GM21737 (cell line): ENCODE measurements at regions not wholly inside any gene's neighbourhood (a gene's known extent, or its start where the extent isn't known, plus 50 kb on each side); places are given as distances from the start of the nearest gene placed in this dataset.
"Not testable (repeated sequence)": the region's sequence is repeated elsewhere in the genome, so short reads cannot be mapped to it uniquely, and the experiment has no call there.

Source experiments
- ATAC-seq: cut with Tn5 transposase; IDR thresholded peaks from one replicate; pipeline ENCODE4 v1.9.1; 2021; ENCODE audit warnings: mild to moderate bottlenecking, moderate library complexity; ENCODE audit not compliant: unreplicated experiment

DNA sequence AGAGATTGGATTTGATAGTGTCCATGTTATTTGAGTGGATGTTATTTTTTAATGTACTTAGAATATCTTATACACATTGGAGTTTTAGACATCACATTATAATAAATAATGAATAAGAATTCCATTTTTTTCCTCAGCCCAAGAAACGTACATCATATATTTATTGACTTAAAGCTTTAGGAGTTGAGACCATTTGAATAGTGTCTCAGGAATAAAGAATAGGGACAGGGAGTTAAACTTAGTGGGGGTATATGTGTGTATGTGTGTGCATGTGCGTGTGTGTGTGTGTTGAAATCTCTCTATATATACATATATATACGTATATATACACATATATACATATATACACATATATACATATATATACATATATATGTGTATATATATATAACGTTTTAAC, 542.9 kb upstream of the CHD1 start:
- ATAC-seq = not testable (repeated sequence)

DNA sequence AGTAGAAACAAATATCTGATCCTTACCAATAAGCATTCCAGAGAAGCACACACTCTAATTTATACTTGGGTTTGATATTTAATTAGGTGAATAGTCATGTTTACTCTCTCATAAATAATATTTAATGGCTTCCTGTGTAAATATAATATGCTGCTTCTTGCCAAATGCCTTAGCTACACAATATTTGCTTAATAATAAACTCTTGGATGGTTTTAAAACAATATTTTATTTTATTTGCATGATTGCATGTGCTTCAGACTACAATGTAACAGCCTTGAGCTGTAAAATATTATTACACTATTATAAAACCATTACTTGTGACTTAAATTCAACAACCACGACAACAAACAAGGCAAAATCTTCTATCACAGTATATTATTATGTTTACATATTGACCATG, 542.4 kb upstream of the CHD1 start:
- ATAC-seq = not testable (repeated sequence)

- not testable (repeated sequence) for ATAC-seq
These were observed 541.8 kb upstream of the CHD1 start for GRCh38 chr5:99470636-99471035.

GRCh38 chr5:99460701-99461100, 531.9 kb upstream of the CHD1 start:
- ATAC-seq = no peak

DNA sequence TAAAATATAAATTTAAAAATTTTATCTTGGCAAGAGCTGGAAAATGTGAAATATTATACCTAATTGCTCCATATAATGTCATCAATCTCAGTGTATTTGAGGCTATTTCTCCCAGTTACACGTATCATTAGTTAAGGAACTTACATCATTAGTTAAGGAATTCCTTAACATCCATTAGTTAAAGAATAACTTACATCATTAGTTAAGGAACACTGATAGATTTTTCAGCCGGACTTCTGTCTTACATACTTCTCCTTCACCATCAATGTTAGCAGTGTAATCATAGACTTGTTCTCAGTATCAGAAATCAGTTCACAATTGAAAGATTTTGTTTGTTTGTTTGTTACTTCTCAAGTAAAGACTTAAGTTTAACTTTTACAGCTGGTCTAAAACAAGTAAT, 524.4 kb upstream of the CHD1 start:
- ATAC-seq = no peak

DNA sequence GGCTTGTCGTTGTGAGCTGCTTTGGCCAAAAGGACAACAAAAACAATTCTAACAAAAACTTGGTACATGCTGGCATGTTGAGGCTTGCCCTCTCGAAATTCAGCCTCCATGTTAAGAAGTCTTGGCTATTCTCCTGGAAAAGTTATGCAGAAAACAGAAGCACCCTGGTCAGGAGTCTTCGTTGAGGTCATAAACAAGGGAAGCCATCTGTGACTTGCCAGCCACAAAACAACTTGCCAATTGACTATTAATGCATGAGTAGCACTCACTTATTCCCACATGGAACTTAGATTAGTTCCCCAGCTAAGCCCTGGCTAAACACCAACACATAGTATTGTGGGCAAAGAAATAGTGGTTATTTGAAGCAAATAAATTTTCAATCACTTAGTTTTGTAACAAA, 521.0 kb upstream of the CHD1 start:
- no peak for ATAC-seq

GRCh38 chr5:99445805-99446204, 517.0 kb upstream of the CHD1 start:
- ATAC-seq = no peak

DNA sequence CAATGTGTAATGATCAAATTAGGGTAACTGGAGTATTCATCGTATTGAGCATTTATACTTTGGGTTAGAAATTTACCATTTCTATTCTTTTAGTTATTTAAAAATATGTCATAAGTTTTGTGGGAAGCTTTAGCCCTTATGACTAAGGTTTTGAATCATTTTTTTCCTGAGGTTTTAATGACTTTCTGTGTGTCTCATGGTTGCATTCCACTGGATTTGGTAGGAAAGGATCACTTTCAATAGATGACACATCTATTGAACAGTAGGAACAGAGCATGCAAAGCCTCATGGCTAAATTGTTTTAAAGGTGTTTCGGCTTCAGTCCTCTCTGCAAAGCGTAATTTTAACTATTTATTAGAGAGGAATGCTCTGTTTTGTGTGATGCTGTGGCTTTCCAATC, 512.4 kb upstream of the CHD1 start:
- no peak for ATAC-seq

DNA sequence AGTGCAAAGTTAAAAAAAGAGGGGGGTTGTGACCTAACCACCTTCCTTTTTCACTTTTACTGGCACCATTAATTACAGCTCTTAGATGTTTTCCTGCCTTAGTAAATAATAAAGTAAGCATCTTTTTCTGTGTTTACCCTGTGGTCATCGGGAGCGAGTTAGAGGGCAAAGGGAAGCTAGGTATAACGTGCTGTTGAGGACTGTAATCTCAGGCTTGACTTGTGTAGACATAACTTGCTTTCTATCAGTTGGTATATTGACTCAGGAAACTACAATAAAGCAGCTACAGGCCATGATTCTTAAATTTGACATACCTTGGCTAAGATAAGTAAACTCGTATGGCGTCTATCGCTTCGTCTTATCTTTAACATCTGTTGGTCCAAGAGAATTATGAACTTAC, 509.8 kb upstream of the CHD1 start:
- no peak for ATAC-seq

GRCh38 chr5:99437986-99438385, 509.2 kb upstream of the CHD1 start:
- ATAC-seq = no peak

GRCh38 chr5:99423396-99423795, 494.6 kb upstream of the CHD1 start:
- ATAC-seq = not testable (repeated sequence)

DNA sequence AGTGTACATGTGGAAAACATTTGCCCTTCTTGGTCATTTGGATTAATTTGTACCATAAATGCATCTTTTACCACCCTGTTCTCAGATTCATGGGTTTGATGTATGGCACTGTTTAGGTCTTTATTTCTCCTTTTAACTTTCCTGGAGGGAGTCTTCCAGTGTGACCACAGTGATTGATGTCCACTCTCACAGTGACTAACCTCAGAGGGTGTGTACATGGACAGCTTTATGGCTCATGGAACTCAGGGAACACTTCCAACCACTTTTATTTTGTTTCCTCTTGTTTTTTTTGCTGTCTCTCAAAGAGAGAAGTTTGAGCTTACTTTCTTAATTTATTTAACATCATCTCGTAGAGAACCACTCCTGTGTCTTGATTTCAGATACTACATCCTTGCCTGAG, 489.8 kb upstream of the CHD1 start:
- ATAC-seq = not testable (repeated sequence)

- ATAC-seq = not testable (repeated sequence)
These were observed 481.6 kb upstream of the CHD1 start for GRCh38 chr5:99410386-99410785.

DNA sequence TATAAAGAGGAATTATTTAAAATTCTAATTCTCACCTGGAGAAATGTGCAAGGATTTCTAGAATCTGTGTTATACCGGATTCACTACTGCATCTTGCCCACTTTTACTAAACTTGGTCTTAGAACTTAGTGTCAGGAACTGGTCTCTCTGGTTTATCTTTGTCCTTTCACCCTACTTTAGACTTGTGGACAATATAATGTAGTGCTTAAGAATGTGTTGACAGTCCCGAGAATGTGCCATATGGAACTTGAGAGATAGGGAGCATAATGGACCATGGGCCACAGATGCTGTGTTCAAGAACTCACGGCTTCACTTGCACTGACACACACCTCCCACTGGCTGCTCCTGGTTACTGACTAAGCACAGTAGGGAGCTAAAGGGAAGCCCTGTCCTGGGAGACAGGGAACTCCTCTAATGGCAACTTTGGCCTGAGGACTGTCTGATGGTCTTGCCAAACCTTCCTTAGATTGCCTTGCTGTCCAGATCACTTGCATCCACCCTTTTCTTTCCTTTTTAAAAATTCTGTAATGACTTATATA, 476.0 kb upstream of the CHD1 start:
- ATAC-seq = not testable (repeated sequence)

DNA sequence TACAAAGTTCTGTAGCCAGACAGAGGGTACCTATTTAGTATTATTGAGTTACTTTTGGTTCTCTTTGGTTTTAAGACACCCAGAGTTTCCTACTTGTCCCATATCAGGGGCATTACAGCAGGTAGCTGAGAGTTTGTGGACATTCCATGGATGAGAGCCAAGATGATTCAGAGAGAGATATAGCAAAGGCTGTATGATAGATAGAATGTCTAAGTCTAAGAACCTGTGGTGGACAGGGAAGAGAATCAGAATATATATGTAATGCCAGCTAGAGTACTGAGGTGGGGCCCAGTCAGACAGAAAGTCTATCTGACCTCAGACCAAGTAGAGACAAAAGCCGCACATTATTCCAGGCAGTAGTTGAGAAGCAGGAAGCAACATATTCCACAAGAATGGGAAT, 471.8 kb upstream of the CHD1 start:
- not testable (repeated sequence) for ATAC-seq

GRCh38 chr5:99398976-99399375, 470.2 kb upstream of the CHD1 start:
- no peak for ATAC-seq

DNA sequence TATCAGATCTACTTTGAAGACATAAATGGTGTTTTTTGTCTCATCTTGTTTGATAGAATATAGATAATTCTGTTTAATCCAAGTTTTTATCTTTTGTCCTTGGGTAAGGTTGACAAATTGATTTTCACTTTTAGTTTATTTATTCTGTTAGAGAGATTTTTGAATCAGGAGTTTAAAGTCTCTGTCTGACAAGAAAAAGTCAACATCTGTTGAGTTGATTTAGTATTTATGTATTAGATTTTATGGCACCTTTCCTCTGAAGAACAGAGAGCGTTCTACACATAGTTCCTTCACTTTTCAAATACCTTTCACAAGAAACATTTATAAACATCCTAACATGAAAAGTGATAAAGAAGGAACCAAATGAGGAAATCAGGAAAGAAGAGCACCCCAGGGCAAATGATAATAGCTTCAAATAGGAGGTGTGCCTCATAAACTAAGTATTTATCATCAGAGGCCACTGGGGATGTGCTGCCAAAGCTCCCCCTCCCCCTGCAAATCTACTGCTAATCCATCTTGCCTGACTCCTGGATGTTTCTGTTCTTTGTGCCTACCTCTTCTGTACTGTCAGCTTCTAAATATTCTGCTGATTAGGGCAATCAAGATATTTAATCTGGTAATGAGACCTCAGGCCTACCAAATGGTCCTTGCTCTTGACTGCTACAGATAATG, 457.7 kb upstream of the CHD1 start:
- ATAC-seq = no peak

DNA sequence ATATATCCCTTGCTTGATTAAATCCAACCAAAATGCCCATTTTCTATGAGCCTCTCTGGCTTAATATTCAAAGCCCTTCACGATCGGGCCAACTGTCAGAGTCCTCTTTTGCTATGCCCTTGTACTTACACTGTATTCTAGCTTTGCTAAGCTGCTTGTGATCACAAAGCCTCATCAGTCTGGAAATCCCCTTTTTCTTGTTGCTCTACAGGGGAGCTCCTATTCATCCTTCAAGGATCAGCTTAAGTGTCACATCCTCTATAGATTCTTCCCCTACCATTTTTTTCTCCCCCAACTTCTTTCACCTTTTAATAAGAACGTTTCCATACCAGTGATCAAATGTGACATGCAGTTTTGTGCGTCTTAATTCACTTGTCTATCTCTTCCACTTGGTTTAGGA, 450.4 kb upstream of the CHD1 start:
- no peak for ATAC-seq

- no peak for ATAC-seq
These were observed 449.6 kb upstream of the CHD1 start for GRCh38 chr5:99378443-99378842.

DNA sequence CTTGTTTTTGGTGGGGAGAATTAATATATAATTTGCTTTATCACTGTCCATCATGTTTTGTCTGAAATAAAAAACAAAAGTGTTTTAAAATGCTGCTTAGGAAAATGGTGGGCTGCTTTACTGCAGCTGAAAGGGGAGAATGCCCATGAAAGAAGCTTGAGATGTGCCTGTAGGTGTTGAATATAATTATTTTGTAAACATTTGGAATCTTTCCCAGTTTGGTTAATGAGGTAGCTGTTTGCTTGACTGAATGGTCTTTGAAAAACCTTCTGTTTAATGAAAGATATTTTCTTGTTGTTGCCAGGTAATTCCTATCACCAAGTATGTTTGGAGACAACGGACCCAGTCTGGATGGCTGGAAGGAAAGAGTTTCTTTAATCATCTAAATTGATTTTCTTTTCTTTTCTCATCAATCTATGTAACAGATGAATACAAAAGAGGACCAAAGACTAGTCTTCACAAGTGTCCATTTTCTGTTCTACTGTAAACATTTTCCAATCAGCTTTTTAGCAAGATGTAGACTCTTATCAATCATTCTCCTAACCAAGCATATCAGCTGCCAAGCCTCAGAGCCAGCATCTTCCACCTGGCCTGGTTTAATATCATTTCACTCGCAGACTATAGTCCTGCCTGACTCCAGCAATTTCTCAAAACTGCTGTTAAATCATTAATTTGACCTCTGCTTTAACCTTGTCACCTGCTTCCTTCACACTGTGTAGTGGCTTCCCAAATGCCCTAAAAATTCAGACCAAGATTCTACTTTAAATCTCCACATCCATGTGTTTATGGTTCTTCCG, 441.2 kb upstream of the CHD1 start:
- no peak for ATAC-seq

- ATAC-seq = no peak
These were observed 439.9 kb upstream of the CHD1 start for GRCh38 chr5:99368726-99369125.

DNA sequence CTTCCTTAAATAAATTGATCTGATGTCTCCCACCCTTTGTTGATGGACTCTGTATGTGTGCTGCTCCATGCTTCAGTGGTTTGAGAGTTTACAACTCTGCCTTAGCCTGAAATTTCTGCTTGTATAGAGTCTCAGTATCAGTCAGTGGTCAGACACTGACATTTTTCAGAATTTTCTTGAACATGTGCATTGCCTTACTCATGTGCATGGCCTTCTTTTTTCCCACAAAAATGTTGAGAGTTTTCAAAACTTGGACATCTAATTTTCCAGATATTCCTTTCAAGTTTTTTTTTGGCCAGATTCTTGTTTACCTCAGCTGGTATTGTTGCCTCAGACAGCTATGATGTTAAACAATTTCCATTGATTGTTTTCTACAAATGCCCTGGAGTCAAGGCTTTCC, 427.1 kb upstream of the CHD1 start:
- no peak for ATAC-seq
